22Rv1 (cell line): ENCODE measurements at regions not wholly inside any gene's neighbourhood (a gene's known extent, or its start where the extent isn't known, plus 50 kb on each side); places are given as distances from the start of the nearest gene placed in this dataset.

ENCODE experiments used
- CTCF ChIP-seq: fragments of 450-650 bp; IDR thresholded peaks from 2 replicates; pipeline ENCODE4 v1.5.1; 2017; ENCODE audit warnings: mild to moderate bottlenecking
- ZFX ChIP-seq: fragments of 450-650 bp; IDR thresholded peaks from 2 replicates; pipeline ENCODE4 v1.6.1; 2017; ENCODE audit warnings: antibody characterized with exemption, borderline replicate concordance

DNA sequence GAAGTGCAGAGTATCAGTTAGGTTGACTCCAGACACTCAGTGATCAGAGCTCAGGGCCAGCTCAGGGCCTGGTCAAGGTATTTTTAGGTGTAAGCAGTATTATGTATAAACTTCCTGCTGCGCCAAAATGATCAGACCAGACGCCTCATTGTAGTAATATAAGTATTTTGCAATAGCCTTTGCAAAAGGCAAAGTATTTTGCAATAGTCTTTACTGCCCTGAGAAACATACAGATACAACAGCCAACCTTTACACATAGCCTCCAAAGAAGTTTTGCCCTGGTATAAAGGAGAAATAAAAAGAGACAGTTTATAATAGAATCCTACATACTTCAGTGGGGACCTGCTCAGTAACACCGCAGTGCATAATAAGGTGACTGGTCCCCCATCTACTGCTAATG lies 333.0 kb upstream of the EEF2KMT start:
- TF ChIP-seq CTCF, result no peak
- TF ChIP-seq ZFX, result no peak
